Astrocyte (in vitro differentiated cells and primary cell): ENCODE measurements at regions not wholly inside any gene's neighbourhood (a gene's known extent, or its start where the extent isn't known, plus 50 kb on each side); places are given as distances from the start of the nearest gene placed in this dataset.

Experiments
- EZH2 ChIP-seq: IDR thresholded peaks from 2 replicates; pipeline ENCODE4 v1.6.1; 2012; ENCODE audit warnings: mild to moderate bottlenecking, low read length, inconsistent platforms; ENCODE audit not compliant: insufficient read depth
- TF ChIP-seq, protein P1 (sequence below): IDR thresholded peaks from 2 replicates; pipeline ENCODE4 v1.5.1; 2011; ENCODE audit warnings: low read depth, mild to moderate bottlenecking, inconsistent platforms, low read length, moderate library complexity; ENCODE audit not compliant: insufficient read depth

DNA sequence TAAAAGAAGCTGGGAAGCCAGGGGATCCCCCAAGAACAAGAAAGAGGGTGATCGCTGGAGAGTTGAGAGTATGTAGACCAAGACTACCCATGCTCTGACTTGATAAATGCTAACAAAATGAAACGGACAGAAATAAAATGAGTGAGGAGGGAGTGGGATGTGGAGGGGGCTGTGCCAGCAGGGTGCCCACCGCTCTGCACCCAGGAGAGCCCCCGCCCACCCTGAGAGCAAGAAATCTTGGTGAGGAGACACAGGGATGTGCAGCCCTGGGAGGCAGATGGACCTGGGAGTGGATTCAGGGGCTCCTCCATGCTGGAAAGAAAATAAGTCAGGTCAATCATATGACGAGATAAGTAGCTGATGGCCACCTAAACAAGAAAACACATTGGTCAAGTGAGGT is 590.9 kb downstream of the AJAP1 start:
- no peak for TF ChIP-seq EZH2
- TF ChIP-seq, protein P1, sequence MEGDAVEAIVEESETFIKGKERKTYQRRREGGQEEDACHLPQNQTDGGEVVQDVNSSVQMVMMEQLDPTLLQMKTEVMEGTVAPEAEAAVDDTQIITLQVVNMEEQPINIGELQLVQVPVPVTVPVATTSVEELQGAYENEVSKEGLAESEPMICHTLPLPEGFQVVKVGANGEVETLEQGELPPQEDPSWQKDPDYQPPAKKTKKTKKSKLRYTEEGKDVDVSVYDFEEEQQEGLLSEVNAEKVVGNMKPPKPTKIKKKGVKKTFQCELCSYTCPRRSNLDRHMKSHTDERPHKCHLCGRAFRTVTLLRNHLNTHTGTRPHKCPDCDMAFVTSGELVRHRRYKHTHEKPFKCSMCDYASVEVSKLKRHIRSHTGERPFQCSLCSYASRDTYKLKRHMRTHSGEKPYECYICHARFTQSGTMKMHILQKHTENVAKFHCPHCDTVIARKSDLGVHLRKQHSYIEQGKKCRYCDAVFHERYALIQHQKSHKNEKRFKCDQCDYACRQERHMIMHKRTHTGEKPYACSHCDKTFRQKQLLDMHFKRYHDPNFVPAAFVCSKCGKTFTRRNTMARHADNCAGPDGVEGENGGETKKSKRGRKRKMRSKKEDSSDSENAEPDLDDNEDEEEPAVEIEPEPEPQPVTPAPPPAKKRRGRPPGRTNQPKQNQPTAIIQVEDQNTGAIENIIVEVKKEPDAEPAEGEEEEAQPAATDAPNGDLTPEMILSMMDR, result no peak
